ENCODE measurements at regions not wholly inside any gene's neighbourhood (a gene's known extent, or its start where the extent isn't known, plus 50 kb on each side); places are given as distances from the start of the nearest gene placed in this dataset.

DNA sequence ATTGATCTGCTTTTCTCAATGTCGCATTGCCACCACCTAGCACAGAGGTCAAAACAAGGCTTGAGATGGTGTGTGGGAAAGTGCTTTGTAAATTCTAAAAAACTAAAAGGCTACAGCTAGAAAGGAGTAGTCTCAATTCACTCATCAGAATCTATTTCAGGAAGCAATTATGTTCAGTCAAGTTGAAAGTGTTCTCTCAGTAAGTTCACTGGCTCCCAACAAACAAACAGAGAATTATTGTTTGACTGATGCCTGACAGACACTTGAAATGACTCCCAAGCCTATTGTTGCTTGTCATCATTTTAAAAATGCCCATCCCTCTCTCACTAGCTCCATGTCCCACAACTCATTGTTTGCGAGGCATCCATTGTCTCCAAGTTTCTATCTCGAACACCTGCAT is 419.6 kb upstream of the CPEB2 start:
- no peaks in the 10 kb centered on the region for H3K36me3 ChIP-seq (ENCODE audit: insufficient read depth, low read length)
- no peak overlapping the region for H3K9ac ChIP-seq (ENCODE audit: low read depth, low read length)
- no peak overlapping the region for H3K4me3 ChIP-seq (ENCODE audit: low read length)
- H3K9me3 ChIP-seq (replicated peaks; ENCODE audit: low read length), result no peaks in the 10 kb centered on the region
- no peaks in the 10 kb centered on the region for H3K27me3 ChIP-seq (ENCODE audit: control insufficient read depth, insufficient read depth, low read length)
- no peaks in the 10 kb centered on the region for H3K4me1 ChIP-seq (ENCODE audit: control insufficient read depth, insufficient read depth, low read length)
- no peak overlapping the region for H3K4me2 ChIP-seq (ENCODE audit: low read length)

GRCh38 chr4:14583331-14583730 is 418.9 kb upstream of the CPEB2 start:
- Histone ChIP-seq H3K9me3 (replicated peaks; ENCODE audit: low read length) (no peaks in the 10 kb centered on the region), H3K36me3 (ENCODE audit: insufficient read depth, low read length) (no peaks in the 10 kb centered on the region), H3K27me3 (ENCODE audit: control insufficient read depth, insufficient read depth, low read length) (no peaks in the 10 kb centered on the region), H3K4me1 (ENCODE audit: control insufficient read depth, insufficient read depth, low read length) (no peaks in the 10 kb centered on the region), H3K9ac (ENCODE audit: low read depth, low read length) (no peak overlapping the region), H3K4me3 (ENCODE audit: low read length) (no peak overlapping the region), H3K4me2 (ENCODE audit: low read length) (no peak overlapping the region)

GRCh38 chr4:14583752-14584151 is 418.5 kb upstream of the CPEB2 start:
- Histone ChIP-seq H3K4me2 (ENCODE audit: low read length) (no peak overlapping the region), H3K4me1 (ENCODE audit: control insufficient read depth, insufficient read depth, low read length) (no peaks in the 10 kb centered on the region), H3K4me3 (ENCODE audit: low read length) (no peak overlapping the region), H3K36me3 (ENCODE audit: insufficient read depth, low read length) (no peaks in the 10 kb centered on the region), H3K9ac (ENCODE audit: low read depth, low read length) (no peak overlapping the region), H3K27me3 (ENCODE audit: control insufficient read depth, insufficient read depth, low read length) (no peaks in the 10 kb centered on the region), H3K9me3 (replicated peaks; ENCODE audit: low read length) (no peaks in the 10 kb centered on the region)

DNA sequence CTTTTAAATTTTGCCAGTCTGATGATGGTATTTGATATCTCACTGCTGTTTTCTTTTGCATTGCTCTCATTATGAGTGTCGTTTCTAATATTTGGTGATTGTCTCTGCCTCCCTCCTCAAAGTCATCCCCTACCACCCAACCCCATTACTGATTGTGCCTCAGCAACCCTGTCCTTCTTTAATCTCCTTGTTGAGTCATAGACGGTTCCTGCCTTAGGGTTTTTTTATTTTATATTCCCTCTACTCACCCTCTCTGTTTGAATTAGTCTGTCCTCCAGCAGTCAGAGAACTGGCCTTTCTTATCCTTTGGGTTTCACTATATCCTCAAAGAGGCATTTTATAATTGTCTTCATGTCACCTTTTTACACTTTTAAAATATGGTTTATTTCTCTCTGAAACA is 409.3 kb upstream of the CPEB2 start:
- Histone ChIP-seq H3K9ac (ENCODE audit: low read depth, low read length) (no peak overlapping the region), H3K27me3 (ENCODE audit: control insufficient read depth, insufficient read depth, low read length) (no peaks in the 10 kb centered on the region)

DNA sequence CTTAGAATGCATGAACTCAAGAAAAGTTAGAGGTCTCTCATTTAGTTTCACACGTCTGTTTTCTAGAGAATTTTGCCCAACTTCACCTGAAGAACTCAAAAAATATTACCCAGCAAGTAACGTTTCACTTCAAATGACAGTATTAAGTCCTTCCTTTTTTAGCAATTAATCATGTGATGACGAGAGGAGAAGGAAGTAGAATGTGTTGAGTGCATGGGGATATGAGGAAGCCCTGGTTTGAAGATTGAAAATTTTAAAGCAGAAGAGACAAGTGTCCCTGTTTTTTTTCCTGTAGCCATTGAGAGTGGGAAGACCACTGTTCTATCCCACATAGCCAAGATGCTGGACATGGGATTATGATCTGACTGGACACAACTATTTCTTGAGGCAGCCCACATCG is 406.3 kb upstream of the CPEB2 start:
- H3K9ac ChIP-seq (ENCODE audit: low read depth, low read length), result no peak overlapping the region
- H3K4me3 ChIP-seq (ENCODE audit: low read length), result no peak overlapping the region
- no peaks in the 10 kb centered on the region for H3K27me3 ChIP-seq (ENCODE audit: control insufficient read depth, insufficient read depth, low read length)
- no peak overlapping the region for H3K4me2 ChIP-seq (ENCODE audit: low read length)
- no peaks in the 10 kb centered on the region for H3K36me3 ChIP-seq (ENCODE audit: insufficient read depth, low read length)
- H3K4me1 ChIP-seq (ENCODE audit: control insufficient read depth, insufficient read depth, low read length), result no peaks in the 10 kb centered on the region
- H3K9me3 ChIP-seq (replicated peaks; ENCODE audit: low read length), result no peaks in the 10 kb centered on the region

More for the DNA sequence above, 409.3 kb upstream of the CPEB2 start:
- Histone ChIP-seq H3K4me1 (ENCODE audit: control insufficient read depth, insufficient read depth, low read length) (no peaks in the 10 kb centered on the region), H3K4me2 (ENCODE audit: low read length) (no peak overlapping the region), H3K4me3 (ENCODE audit: low read length) (no peak overlapping the region), H3K9me3 (replicated peaks; ENCODE audit: low read length) (no peaks in the 10 kb centered on the region), H3K36me3 (ENCODE audit: insufficient read depth, low read length) (no peaks in the 10 kb centered on the region)

- no peaks in the 10 kb centered on the region for H3K9me3 ChIP-seq (replicated peaks; ENCODE audit: low read length)
Observed at GRCh38 chr4:14596437-14596836, 405.8 kb upstream of the CPEB2 start.

DNA sequence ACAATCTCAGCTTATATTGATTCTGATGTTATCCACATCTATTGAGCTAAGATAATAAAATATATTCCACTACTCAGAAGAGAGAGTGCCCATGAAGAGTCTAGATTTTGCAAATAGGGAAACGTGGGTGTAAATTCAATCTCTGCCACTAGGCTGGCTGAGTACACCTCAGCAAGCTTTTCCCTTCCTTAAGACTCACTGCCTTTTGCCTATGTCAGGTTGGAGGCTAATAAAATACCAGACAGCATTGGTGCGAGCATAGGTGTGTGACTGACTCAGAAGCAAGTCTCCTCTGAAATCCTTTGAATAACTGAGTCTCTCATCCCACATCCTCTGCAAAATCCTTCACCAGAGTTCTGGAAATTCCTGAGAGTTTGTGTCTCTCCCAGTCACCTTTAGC is 405.4 kb upstream of the CPEB2 start:
- no peaks in the 10 kb centered on the region for H3K9me3 ChIP-seq (replicated peaks; ENCODE audit: low read length)
- H3K4me1 ChIP-seq (ENCODE audit: control insufficient read depth, insufficient read depth, low read length), result no peaks in the 10 kb centered on the region
- H3K9ac ChIP-seq (ENCODE audit: low read depth, low read length), result no peak overlapping the region
- H3K4me2 ChIP-seq (ENCODE audit: low read length), result no peak overlapping the region
- no peaks in the 10 kb centered on the region for H3K27me3 ChIP-seq (ENCODE audit: control insufficient read depth, insufficient read depth, low read length)
- no peak overlapping the region for H3K4me3 ChIP-seq (ENCODE audit: low read length)
- no peaks in the 10 kb centered on the region for H3K36me3 ChIP-seq (ENCODE audit: insufficient read depth, low read length)

More at GRCh38 chr4:14596437-14596836, 405.8 kb upstream of the CPEB2 start:
- Histone ChIP-seq H3K4me1 (ENCODE audit: control insufficient read depth, insufficient read depth, low read length) (no peaks in the 10 kb centered on the region), H3K4me2 (ENCODE audit: low read length) (no peak overlapping the region), H3K36me3 (ENCODE audit: insufficient read depth, low read length) (no peaks in the 10 kb centered on the region), H3K4me3 (ENCODE audit: low read length) (no peak overlapping the region), H3K9ac (ENCODE audit: low read depth, low read length) (no peak overlapping the region), H3K27me3 (ENCODE audit: control insufficient read depth, insufficient read depth, low read length) (no peaks in the 10 kb centered on the region)

GRCh38 chr4:14602206-14602605 is 400.1 kb upstream of the CPEB2 start:
- Histone ChIP-seq H3K4me2 (ENCODE audit: low read length) (no peak overlapping the region), H3K4me3 (ENCODE audit: low read length) (no peak overlapping the region), H3K9ac (ENCODE audit: low read depth, low read length) (no peak overlapping the region), H3K36me3 (ENCODE audit: insufficient read depth, low read length) (no peaks in the 10 kb centered on the region), H3K4me1 (ENCODE audit: control insufficient read depth, insufficient read depth, low read length) (no peaks in the 10 kb centered on the region), H3K9me3 (replicated peaks; ENCODE audit: low read length) (no peaks in the 10 kb centered on the region), H3K27me3 (ENCODE audit: control insufficient read depth, insufficient read depth, low read length) (no peaks in the 10 kb centered on the region)

DNA sequence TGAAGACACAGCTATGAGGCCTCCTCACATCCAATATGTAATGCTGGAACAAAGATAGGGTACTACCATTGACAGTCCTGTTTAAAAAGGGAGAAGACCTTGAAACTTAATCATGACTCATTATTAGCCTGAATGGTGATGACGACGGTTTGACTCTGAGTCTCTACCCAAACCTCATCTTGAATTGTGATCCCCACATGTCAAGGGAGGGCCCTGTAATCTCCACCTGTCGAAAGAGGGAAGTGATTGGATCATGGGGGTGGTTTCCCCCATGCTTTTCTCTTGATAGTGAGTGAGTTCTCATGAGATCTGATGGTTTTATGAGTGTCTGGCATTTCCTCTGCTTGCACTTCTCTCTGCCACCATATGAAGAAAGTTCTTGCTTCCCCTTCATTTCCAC is 395.3 kb upstream of the CPEB2 start:
- H3K9ac ChIP-seq (ENCODE audit: low read depth, low read length), result no peak overlapping the region
- no peak overlapping the region for H3K4me2 ChIP-seq (ENCODE audit: low read length)
- no peaks in the 10 kb centered on the region for H3K4me1 ChIP-seq (ENCODE audit: control insufficient read depth, insufficient read depth, low read length)
- no peaks in the 10 kb centered on the region for H3K36me3 ChIP-seq (ENCODE audit: insufficient read depth, low read length)
- no peak overlapping the region for H3K4me3 ChIP-seq (ENCODE audit: low read length)
- H3K27me3 ChIP-seq (ENCODE audit: control insufficient read depth, insufficient read depth, low read length), result no peaks in the 10 kb centered on the region
- H3K9me3 ChIP-seq (replicated peaks; ENCODE audit: low read length), result no peaks in the 10 kb centered on the region

DNA sequence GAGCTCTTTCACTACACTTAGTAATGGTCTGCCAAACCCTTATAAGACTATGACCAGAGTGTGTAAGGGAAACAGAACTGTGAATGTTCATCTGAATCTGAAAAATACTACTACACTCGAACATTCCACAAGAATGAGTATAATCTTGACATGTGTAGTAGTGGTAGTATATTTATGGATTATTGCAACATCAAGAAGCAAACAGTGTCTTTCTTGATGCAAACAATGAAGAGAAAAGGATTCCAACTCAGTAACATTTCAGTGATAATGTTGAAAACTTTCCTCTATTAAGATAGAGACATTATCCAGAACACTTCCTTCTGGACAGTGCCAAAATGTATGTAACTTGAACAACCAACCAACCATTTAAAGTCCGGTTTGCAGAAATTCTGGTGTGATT is 394.7 kb upstream of the CPEB2 start:
- H3K27me3 ChIP-seq (ENCODE audit: control insufficient read depth, insufficient read depth, low read length), result no peaks in the 10 kb centered on the region

DNA sequence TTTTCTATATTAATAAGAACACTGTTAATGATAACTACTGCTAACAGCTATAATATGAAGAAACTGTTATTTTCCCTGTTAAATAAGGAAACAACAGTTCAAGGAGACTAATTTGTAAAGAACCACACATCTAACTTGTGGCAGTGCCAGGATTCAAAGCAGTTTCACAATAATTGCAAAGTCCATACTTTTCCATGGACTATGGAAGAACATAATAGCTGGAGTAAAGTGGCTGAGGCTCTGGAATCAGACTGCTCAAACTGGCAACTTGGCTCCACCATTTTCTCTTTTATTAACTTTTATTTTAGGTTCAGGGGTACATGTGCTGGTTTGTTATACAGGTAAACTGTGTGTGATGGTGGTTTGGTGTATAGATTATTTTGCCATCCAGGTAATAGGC is 393.7 kb upstream of the CPEB2 start:
- H3K4me2 ChIP-seq (ENCODE audit: low read length), result no peak overlapping the region
- no peak overlapping the region for H3K4me3 ChIP-seq (ENCODE audit: low read length)
- no peak overlapping the region for H3K9ac ChIP-seq (ENCODE audit: low read depth, low read length)
- H3K4me1 ChIP-seq (ENCODE audit: control insufficient read depth, insufficient read depth, low read length), result no peaks in the 10 kb centered on the region
- H3K36me3 ChIP-seq (ENCODE audit: insufficient read depth, low read length), result no peaks in the 10 kb centered on the region
- H3K27me3 ChIP-seq (ENCODE audit: control insufficient read depth, insufficient read depth, low read length), result no peaks in the 10 kb centered on the region
- no peaks in the 10 kb centered on the region for H3K9me3 ChIP-seq (replicated peaks; ENCODE audit: low read length)

More for the DNA sequence above, 394.7 kb upstream of the CPEB2 start:
- Histone ChIP-seq H3K4me2 (ENCODE audit: low read length) (no peak overlapping the region), H3K4me1 (ENCODE audit: control insufficient read depth, insufficient read depth, low read length) (no peaks in the 10 kb centered on the region), H3K9me3 (replicated peaks; ENCODE audit: low read length) (no peaks in the 10 kb centered on the region), H3K4me3 (ENCODE audit: low read length) (no peak overlapping the region), H3K9ac (ENCODE audit: low read depth, low read length) (no peak overlapping the region), H3K36me3 (ENCODE audit: insufficient read depth, low read length) (no peaks in the 10 kb centered on the region)

DNA sequence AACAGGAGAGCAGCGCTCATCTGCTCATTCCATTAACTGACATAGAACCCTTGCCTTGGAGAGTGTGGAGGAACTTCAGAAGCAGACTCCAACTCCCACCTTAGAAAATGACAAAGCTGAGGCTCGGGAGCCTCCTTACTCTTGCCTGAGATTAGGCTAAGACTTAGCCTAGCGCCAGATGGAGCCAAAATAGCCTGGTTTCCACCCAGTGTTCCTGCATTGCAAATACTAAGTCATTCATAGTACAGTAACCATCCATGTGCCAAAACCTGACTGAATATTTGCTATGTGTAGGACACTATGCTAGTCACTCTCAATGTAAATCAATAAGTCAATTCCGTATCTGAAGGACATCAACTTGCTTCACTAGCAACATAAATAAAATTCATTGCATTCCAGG is 387.4 kb upstream of the CPEB2 start:
- no peaks in the 10 kb centered on the region for H3K27me3 ChIP-seq (ENCODE audit: control insufficient read depth, insufficient read depth, low read length)
- H3K4me2 ChIP-seq (ENCODE audit: low read length), result no peak overlapping the region
- peaks cover 5% of the 10 kb centered on the region for H3K4me1 ChIP-seq (ENCODE audit: control insufficient read depth, insufficient read depth, low read length)
- H3K4me3 ChIP-seq (ENCODE audit: low read length), result no peak overlapping the region
- no peaks in the 10 kb centered on the region for H3K9me3 ChIP-seq (replicated peaks; ENCODE audit: low read length)
- no peak overlapping the region for H3K9ac ChIP-seq (ENCODE audit: low read depth, low read length)
- no peaks in the 10 kb centered on the region for H3K36me3 ChIP-seq (ENCODE audit: insufficient read depth, low read length)
